G401 (cell line): ENCODE measurements at regions not wholly inside any gene's neighbourhood (a gene's known extent, or its start where the extent isn't known, plus 50 kb on each side); places are given as distances from the start of the nearest gene placed in this dataset.

Source experiments
- DNase-seq: peaks from one replicate; pipeline ENCODE4 v3.0.0-alpha.2; 2015; ENCODE audit warnings: low spot score
- in situ Hi-C: cut with HindIII; loops from 2 replicates; pipeline ENCODE4 v1.10.0; 2016; ENCODE audit warnings: low sequenced_read_pairs, mixed read lengths

DNA sequence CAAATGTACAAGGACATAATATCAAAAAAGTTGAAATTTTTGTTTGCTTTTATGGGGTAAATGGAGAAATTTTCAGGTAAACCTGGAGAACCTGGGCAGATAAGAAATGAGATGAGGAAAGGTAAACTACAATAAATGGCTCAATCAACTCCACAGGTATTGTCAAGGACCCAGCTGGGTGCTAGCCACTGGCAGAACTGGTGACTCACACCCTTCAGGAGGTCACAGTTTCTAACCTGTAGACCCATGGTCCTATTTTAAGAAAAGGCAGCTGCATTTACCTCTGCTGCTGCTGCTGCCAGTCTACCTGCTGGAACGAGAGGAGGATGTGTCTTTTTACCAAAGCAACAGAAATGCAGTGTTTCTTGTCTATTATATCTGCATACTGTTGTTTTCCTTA, 226.6 kb downstream of the ALG10B start:
- in situ Hi-C loops, result no loop called here
- no peak for DNase-seq

DNA sequence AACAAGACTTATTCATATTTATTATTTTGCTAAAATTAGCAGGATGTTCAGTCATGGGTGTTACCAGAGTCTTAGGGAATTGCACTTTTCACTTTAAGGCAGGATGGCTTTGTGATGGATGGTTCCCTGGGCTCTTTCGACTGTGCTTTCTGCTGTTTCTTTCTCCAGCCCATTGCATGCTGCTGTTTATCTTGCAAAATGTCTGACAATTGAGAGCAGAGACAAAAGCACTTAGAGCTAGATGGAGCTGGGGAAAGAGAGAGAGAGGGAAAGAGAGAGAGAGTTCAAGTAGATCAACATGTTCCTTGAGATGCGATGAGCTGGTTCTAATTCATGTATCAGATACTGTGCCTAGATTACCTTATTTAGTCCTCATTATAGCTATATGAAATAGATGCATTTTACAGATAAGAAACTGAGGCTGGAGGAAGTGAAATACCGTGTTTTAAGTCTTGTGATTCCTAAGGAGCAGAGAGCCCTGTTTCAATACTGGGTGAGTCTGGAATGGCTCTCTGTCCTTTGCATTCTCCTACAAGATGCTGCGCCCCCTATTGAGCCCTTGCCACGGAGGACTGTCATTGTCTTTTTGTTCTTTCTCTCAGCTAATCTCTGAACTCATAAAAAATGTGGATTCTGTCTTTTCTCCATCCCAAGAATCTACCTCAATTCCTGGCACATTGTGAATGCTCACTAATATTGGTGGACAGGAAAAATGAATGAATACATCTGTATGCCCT, 227.9 kb downstream of the ALG10B start:
- no peak for DNase-seq
- in situ Hi-C loops, result no loop called here

DNA sequence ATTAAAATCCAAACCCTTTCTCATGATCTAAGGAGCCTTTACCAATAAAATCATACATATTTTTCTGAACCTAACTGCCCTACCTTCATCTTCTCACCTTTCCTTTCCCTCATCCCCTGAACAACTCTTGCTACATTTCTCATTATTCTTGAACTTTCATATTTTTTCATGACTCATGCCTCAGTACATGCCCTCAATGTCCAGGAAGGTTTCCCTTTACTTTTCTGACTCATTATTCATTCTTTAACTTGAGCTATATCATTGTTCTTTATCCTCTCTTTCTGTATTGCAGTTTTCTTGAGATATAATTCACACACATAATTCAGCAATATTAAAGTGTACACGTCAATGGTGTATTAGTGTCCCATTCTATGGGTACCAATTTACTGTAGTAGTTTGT, 231.0 kb downstream of the ALG10B start:
- DNase-seq, result no peak
- in situ Hi-C loops, result no loop called here

DNA sequence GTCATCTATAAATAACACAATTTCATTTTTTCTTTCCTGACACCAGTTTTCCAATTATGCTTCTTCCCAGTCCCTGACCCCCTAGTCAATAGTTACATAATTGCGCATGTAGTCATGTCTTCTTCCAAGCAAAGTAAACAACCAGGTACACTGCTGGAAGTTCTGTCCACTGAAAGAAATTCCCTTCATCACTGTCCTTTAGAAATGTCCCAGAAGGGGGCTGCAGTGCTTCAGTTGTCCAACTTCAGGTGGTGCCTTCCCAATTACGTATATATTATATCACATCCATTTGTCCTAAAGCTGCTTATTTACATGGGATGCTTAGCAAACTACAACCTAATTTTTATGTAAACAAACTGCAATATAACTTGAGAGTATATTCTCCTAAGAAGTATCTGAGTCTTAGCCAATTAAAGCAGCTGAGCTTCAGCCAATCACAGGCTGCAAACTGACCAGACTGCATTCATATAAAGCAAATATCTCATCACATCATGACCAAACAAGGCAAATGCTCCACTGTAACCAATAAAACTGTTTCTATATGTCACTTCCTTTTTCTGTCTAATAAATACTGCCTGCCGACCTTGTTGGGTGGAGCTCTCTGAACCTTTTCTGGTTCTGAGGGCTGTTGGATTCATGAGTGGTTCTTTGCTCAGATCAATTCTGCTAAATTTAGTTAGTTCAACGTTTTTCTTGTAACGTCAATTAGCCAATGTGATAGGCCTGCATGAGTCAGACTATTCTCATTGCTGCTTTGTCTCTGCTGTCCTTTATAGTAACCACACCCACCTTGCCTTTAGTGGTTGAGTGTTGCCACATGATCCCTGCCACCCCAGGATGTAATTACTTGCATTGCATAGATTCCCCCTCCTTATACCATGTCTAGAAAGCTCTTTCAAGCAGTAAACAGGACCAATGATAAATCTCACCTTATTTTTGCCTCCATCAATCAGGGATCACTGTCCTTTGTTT, 239.3 kb downstream of the ALG10B start:
- in situ Hi-C loops, result no loop called here
- DNase-seq, result no peak

DNA sequence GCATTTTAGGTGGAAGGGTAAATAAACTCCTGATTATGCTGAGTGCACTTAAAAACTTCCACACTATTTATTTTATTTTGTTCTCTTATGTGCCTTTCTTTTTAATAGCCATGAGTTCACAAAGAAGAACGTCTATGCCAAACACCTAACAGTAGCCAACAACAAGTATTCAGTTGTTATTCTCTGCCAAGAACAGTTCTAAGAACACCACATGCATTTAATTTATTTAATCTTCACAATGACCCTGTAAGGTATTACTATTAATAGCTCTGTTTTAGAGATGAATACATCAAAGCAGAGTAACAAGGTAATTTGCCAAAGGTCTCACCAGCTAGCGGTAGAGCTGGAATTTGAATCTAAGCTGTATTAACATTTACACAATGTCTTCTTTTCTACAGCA, 240.1 kb downstream of the ALG10B start:
- in situ Hi-C loops, result no loop called here
- DNase-seq, result no peak

DNA sequence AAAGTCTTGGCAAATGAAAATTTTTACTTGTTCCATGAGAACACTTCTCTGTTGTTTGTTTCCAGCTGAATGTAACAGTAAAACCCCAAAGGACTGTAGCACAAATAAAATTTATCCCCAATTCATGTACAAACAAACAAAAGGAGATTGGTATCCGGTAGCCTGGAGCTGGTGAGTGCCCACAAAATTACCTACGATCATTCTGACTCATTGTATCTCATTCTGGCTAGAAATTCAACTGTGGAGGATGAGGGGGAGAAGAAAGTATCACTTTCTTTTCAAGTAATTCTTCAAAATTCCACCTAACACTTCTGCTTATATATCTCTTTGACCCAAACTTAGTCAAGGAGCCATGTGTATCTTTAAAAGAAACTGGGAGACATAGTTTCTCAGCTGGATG, 268.5 kb downstream of the ALG10B start:
- DNase-seq, result no peak
- in situ Hi-C loops, result no loop called here

DNA sequence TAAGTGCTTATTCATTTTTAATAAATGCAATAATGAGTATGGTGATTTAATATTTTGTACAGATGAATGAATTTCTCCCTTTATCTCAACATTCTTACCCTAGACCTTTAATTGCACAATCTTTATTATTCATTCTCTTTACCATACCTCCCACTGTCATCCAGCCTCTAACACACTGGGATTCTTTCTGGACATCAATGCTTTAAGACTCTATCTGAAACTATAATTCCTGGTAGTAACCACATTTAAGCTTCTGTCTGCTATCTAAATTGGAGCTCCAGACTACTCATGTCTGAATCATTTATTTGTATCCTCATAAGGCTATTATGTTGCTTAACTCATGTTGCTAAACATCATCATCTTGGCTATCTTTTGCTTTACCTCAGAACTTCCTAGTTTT, 270.2 kb downstream of the ALG10B start:
- in situ Hi-C loops, result no loop called here
- DNase-seq, result no peak

DNA sequence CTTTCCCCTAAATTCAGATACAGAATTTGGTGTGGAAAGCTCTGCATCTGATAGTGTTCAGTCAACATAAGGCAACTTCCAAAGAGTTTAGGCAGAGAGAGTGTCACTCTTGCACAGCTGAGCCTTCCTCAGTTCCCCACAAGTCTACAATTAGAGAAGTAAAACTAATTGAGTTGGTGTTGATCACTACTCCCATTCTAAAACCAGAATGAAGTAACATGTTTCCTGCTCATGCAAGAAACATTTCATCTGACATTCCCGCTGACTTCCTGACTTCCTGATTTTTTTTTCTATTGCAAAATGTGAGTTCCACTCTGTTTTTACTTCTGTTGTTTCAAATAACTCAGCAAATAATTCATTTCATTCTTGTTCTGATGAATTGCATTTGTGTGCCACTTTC, 271.0 kb downstream of the ALG10B start:
- no peak for DNase-seq
- in situ Hi-C loops, result no loop called here

DNA sequence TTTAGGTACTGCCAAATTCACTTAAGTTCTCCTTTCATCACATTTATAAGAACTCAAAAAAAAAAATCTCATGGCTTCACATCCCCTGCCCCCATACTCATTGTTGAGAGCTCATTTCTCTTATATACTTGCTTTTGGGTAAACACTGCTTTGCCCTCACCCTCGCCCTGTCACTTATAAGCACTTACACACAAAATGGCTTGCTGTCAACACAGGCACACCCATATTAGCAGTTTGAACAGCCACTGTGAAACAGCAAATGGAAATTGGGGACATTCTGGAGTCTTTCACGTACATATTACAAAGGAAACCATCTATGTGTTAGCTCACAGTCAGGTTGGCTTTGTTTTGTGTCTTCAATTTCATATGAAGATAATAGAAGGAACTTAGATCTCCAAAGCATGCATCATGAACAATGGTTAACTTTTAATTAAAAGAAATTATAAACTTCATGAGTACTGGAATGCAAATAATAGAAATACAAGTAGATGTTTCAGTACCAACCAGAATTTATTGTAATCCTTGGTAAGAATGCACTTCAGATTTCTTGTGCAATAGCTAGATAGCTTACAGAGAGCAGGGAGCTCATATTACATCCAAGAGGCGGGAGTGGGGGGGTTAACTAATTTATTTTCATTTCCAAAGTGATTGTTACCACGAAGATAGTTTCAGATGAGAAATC, 272.2 kb downstream of the ALG10B start:
- in situ Hi-C loops, result no loop called here
- no peak for DNase-seq

DNA sequence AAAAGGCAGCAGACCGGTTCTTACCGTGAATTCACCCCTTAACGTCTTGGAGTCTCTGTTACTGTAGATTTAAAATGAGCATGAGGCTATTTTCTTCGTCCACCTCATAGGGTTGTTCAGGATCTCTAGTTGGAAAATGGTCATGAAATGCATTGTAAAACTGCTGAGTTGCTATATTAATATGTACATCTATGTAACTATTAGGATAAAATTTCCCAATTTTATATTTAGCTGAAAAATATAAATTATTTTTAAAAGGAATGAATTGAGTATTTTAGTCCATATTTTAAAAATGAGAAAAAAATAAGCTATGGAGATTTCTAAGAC, 272.7 kb downstream of the ALG10B start:
- DNase-seq, result no peak
- in situ Hi-C loops, result no loop called here

DNA sequence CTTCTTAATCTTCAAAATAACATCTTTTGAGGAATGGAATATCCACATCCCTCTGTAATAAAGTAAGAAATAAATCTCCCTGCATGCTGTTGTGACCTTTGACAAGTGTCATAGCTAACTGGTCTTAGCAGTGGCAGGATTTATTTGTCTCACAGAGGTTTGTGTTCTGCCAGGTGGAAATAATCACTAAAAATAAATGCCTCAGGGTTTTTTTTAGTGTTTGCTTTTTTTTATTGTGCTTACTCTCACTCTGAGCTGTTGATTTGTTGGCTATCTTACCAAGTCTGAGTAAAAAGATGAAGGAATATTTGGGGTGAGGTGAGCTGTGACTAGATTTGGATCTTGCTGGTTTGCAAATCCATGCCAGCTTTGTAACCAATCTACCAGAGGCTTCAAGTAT, 285.4 kb downstream of the ALG10B start:
- in situ Hi-C loops, result no loop called here
- DNase-seq, result no peak
